Heart right ventricle (tissue), 16 donors: ENCODE measurements at regions not wholly inside any gene's neighbourhood (a gene's known extent, or its start where the extent isn't known, plus 50 kb on each side); places are given as distances from the start of the nearest gene placed in this dataset.

Experiments
- ATAC-seq, 8 donors: fragments of 200-7000 bp; cut with Tn5 transposase; one replicate each; pipeline ENCODE4 v1.9.1; 2020; ENCODE audit warnings: mild to moderate bottlenecking in 8 of 8, moderate library complexity in 8 of 8, moderate number of reproducible peaks in 1 of 8
- DNase-seq, 2 donors: peaks; one replicate each; pipeline ENCODE4 v3.0.0-alpha.2; 2020
- H3K27ac ChIP-seq, 10 donors: fragments of 200-600 bp; sonication (generic) in 2 of 10; one replicate each; pipeline versions ENCODE4 v1.5.0 to v1.8.0; 2020 to 2022; ENCODE audit warnings: mild to moderate bottlenecking in 3 of 10
- H3K27me3 ChIP-seq, 7 donors: fragments of 200-600 bp; one replicate each; pipeline ENCODE4 v1.8.0; 2021 to 2022; ENCODE audit warnings: mild to moderate bottlenecking in 2 of 7
- H3K36me3 ChIP-seq, 9 donors: fragments of 200-600 bp; sonication (generic) in 1 of 9; one replicate each; pipeline versions ENCODE4 v1.5.0 to v1.8.0; 2020 to 2022; ENCODE audit warnings: mild to moderate bottlenecking in 2 of 9
- H3K4me1 ChIP-seq, 9 donors: fragments of 200-600 bp; sonication (generic) in 1 of 9; one replicate each; pipeline versions ENCODE4 v1.5.0 to v1.8.0; 2020 to 2022; ENCODE audit warnings: mild to moderate bottlenecking in 4 of 9
- H3K4me3 ChIP-seq, 10 donors: fragments of 200-600 bp; sonication (generic) in 2 of 10; one replicate each; pipeline versions ENCODE4 v1.5.0 to v1.8.0; 2020 to 2022; ENCODE audit warnings: mild to moderate bottlenecking in 7 of 10, moderate library complexity in 2 of 10
- H3K9me3 ChIP-seq, 11 donors: fragments of 200-600 bp in 10 of 11; sonication (generic) in 2 of 11; one replicate each; pipeline versions ENCODE4 v1.5.0 to v1.8.0; 2013 to 2022; ENCODE audit warnings: mild to moderate bottlenecking in 2 of 11, control low read depth in 1 of 11, moderate library complexity in 1 of 11
- CTCF ChIP-seq, 9 donors: fragments of 200-600 bp; sonication (generic) in 2 of 9; IDR thresholded peaks; one replicate each; pipeline versions ENCODE4 v1.5.0 to v1.8.0; 2021 to 2022; ENCODE audit warnings: antibody characterized with exemption in 9 of 9, mild to moderate bottlenecking in 5 of 9, moderate library complexity in 1 of 9
- WGBS, 2 donors: extraction: QIAGEN DNeasy Blood & Tissue Kit; methylation state at CpG; one replicate each; pipeline ENCODE4 v1.1.7; 2013; ENCODE audit warnings: inconsistent platforms in 1 of 2; 5-methylcytosine and 5-hydroxymethylcytosine counted together
- intact Hi-C, 10 donors: fragments of 100-400 bp; cut with DNase I; formaldehyde crosslinking; loops; one replicate each; pipeline versions ENCODE4 v1.11.1 to v1.14.2; 2022
- donor health status: Arrhythmogenic right ventricular cardiomyopathy.
- donor health status: ischemic (EF 13 %, LVEDD 7.1; RV severe dilation, severe dysfunction).
- donor health status: healthy with polysubstance abuse.
- donor health status: DM: no; HTN: yes; CAD: no.
- donor health status: DM: no; HTN: no; CAD: no.
- donor health status: ischemic (EF 25% LVEDD 6.9; RV normal size, moderate dysfunction).
- donor health status: ischemic (EF 25% LVEDD 5.7; RV mildly dilated, moderate dysfunction).
- donor health status: healthy.
- donor health status: DM: yes; HTN: yes; CAD: no.
- donor health status: Ischemic cardiomyopathy.
- donor health status: ischemic (EF 35%, LVEDD 5.7; RV mildly dilated, moderate dysfunction).
- donor health status: nonischemic (EF 11% LVEDD 7.7; RV severe dilation, severe dysfunction).
- donor health status: DM: yes; HTN: yes; CAD: no.
- donor health status: PGD.
- donor health status: ischemic (EF 29% LVEDD 5.4; RV normal size, mild dysfunction).
- donor health status: nonischemic (EF 23%, LVEDD 6.1; RV moderate dilation, normal function).

GRCh38 chr22:47341464-47341863 lies 579.0 kb downstream of the TBC1D22A start:
- H3K27ac ChIP-seq, result no peak overlapping the region
- H3K4me3 ChIP-seq, result no peak overlapping the region
- no peaks in the 10 kb centered on the region for H3K4me1 ChIP-seq
- 88 to 92% methylated on average over 7 of the region's 7 CpGs for WGBS, 2 donors
- no peak for DNase-seq
- no peak for TF ChIP-seq CTCF (IDR thresholded peaks at IDR 0.05)
- intact Hi-C loops, result no loop called here
- no peaks in the 10 kb centered on the region for H3K36me3 ChIP-seq
- H3K9me3 ChIP-seq, result no peaks in the 10 kb centered on the region
- no peak for ATAC-seq
- H3K27me3 ChIP-seq, result peaks cover 0 to 22% (median 19%) of the 10 kb centered on the region in 7 donors

GRCh38 chr22:47340851-47341436 lies 578.5 kb downstream of the TBC1D22A start:
- intact Hi-C loops, result no loop called here

GRCh38 chr22:47337161-47337621 lies 574.7 kb downstream of the TBC1D22A start:
- intact Hi-C loops, result no loop called here
- Histone ChIP-seq H3K27me3 (peaks cover 0 to 11% (median 4%) of the 10 kb centered on the region in 7 donors), H3K9me3 (peaks cover 0 to 11% (median 0%) of the 10 kb centered on the region in 11 donors), H3K4me1 (no peaks in the 10 kb centered on the region), H3K4me3 (peak overlapping the region in 3 of 10 donors; percentile 18 to 27 (median 23)), H3K27ac (no peak overlapping the region), H3K36me3 (no peaks in the 10 kb centered on the region)
- no peak for TF ChIP-seq CTCF (IDR thresholded peaks at IDR 0.05)
- 46 to 64% methylated on average over 8 of the region's 8 CpGs for WGBS, 2 donors
- ATAC-seq, result peak in 4 of 8 donors; percentile 21 to 61 (median 47)
- no peak for DNase-seq

More at GRCh38 chr22:47340851-47341436, 578.5 kb downstream of the TBC1D22A start:
- Histone ChIP-seq H3K27ac (no peak overlapping the region), H3K4me1 (no peaks in the 10 kb centered on the region), H3K4me3 (no peak overlapping the region), H3K9me3 (no peaks in the 10 kb centered on the region), H3K27me3 (peaks cover 0 to 22% (median 19%) of the 10 kb centered on the region in 7 donors), H3K36me3 (no peaks in the 10 kb centered on the region)
- no peak for TF ChIP-seq CTCF (IDR thresholded peaks at IDR 0.05)
- DNase-seq (no peak), ATAC-seq (no peak)
- WGBS, 2 donors, result 69 to 71% methylated on average over 5 of the region's 5 CpGs

GRCh38 chr22:47335958-47336357 lies 573.5 kb downstream of the TBC1D22A start:
- Histone ChIP-seq H3K27ac (no peak overlapping the region), H3K4me1 (no peaks in the 10 kb centered on the region), H3K27me3 (peaks cover 0 to 21% (median 4%) of the 10 kb centered on the region in 7 donors), H3K36me3 (no peaks in the 10 kb centered on the region), H3K9me3 (peaks cover 0 to 11% (median 0%) of the 10 kb centered on the region in 11 donors), H3K4me3 (no peak overlapping the region)
- WGBS, 2 donors, result 91 to 98% methylated on average over 3 of the region's 3 CpGs
- ATAC-seq (no peak), DNase-seq (no peak)
- TF ChIP-seq CTCF (IDR thresholded peaks at IDR 0.05), result no peak
- intact Hi-C loops, result no loop called here
